Fibroblast of lung (primary cell): ENCODE measurements at regions not wholly inside any gene's neighbourhood (a gene's known extent, or its start where the extent isn't known, plus 50 kb on each side); places are given as distances from the start of the nearest gene placed in this dataset.

Experiments used
- EZH2 ChIP-seq: IDR thresholded peaks from 2 replicates; pipeline ENCODE4 v1.5.1; 2012; ENCODE audit warnings: low read length, control low read depth, mild to moderate bottlenecking; ENCODE audit errors: missing control alignments
- TF ChIP-seq, protein P1 (sequence below), 2 donors: IDR thresholded peaks in 1 of 2; conservative IDR thresholded peaks in 1 of 2; 1 replicate in 1 of 2; 2 replicates in 1 of 2; pipeline ENCODE4 v1.5.1; 2011 to 2012; ENCODE audit warnings: low read length in 2 of 2, control low read depth in 1 of 2, inconsistent platforms in 1 of 2, low read depth in 1 of 2, mild to moderate bottlenecking in 1 of 2

DNA sequence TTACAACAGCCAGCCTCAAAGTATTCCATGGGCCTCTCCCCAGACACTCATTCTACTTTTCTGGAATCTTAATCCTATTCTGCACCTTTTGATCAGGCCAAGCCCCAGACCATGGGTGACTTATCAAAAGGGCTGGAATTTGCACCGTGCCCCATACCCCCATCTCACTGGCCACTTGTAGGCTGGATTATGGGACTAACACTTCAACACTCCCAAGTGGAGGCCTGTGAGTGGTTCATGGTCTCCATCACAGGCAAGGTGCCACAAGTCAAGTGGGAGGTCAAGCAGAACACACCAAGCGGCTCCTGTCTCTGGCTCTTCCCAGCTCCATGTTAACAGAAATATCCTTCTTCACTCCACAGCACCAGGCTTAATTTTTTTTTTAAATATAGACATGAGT lies 212.3 kb upstream of the HEY2 start:
- TF ChIP-seq, protein P1, sequence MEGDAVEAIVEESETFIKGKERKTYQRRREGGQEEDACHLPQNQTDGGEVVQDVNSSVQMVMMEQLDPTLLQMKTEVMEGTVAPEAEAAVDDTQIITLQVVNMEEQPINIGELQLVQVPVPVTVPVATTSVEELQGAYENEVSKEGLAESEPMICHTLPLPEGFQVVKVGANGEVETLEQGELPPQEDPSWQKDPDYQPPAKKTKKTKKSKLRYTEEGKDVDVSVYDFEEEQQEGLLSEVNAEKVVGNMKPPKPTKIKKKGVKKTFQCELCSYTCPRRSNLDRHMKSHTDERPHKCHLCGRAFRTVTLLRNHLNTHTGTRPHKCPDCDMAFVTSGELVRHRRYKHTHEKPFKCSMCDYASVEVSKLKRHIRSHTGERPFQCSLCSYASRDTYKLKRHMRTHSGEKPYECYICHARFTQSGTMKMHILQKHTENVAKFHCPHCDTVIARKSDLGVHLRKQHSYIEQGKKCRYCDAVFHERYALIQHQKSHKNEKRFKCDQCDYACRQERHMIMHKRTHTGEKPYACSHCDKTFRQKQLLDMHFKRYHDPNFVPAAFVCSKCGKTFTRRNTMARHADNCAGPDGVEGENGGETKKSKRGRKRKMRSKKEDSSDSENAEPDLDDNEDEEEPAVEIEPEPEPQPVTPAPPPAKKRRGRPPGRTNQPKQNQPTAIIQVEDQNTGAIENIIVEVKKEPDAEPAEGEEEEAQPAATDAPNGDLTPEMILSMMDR (conservative IDR thresholded peaks at IDR 0.05 in 1 of 2, IDR thresholded peaks at IDR 0.05 in 1 of 2; ENCODE audit: low read depth in 1 of 2, low read length in 2 of 2), result no peak
- no peak for TF ChIP-seq EZH2
